ENCODE measurements at regions not wholly inside any gene's neighbourhood (a gene's known extent, or its start where the extent isn't known, plus 50 kb on each side); places are given as distances from the start of the nearest gene placed in this dataset.

GRCh38 chr4:180456928-180457327 is 1786.3 kb upstream of the TENM3 start:
- TF ChIP-seq FOXM1 (IDR thresholded peaks at IDR 0.05; ENCODE audit: low read depth, low read length) (no peak), MLLT1 (IDR thresholded peaks at IDR 0.05) (no peak), CBFB (IDR thresholded peaks at IDR 0.05; ENCODE audit: low read depth) (no peak), ATF3 (IDR thresholded peaks at IDR 0.05; ENCODE audit: borderline replicate concordance, extremely low read depth, low read depth, low read length) (no peak), FOXK2 (IDR thresholded peaks at IDR 0.05) (no peak)

All from GM12878 (cell line).